Peyer's patch (tissue), 4 donors: ENCODE measurements at regions not wholly inside any gene's neighbourhood (a gene's known extent, or its start where the extent isn't known, plus 50 kb on each side); places are given as distances from the start of the nearest gene placed in this dataset.

Experiments used
- CTCF ChIP-seq, 6 experiments: fragments of 450-650 bp in 4 of 6; fragments of 200-600 bp in 2 of 6; sonication (generic) in 1 of 6; IDR thresholded peaks; one replicate each; pipeline ENCODE4 v1.5.1; 2017 to 2019; ENCODE audit warnings: antibody characterized with exemption in 6 of 6, mild to moderate bottlenecking in 3 of 6, moderate library complexity in 1 of 6
- POLR2A ChIP-seq, 2 donors: fragments of 450-650 bp; IDR thresholded peaks; one replicate each; pipeline ENCODE4 v1.5.1; 2017; ENCODE audit warnings: antibody characterized with exemption in 2 of 2, mild to moderate bottlenecking in 2 of 2, moderate library complexity in 2 of 2

GRCh38 chr5:66452109-66452508 is 144.1 kb upstream of the MAST4 start:
- TF ChIP-seq CTCF (IDR thresholded peaks at IDR 0.05) (no peak), POLR2A (IDR thresholded peaks at IDR 0.05) (no peak)
